ENCODE measurements at regions not wholly inside any gene's neighbourhood (a gene's known extent, or its start where the extent isn't known, plus 50 kb on each side); places are given as distances from the start of the nearest gene placed in this dataset.

- Histone ChIP-seq H3K9ac (ENCODE audit: low read length) (no peak overlapping the region), H3K9me3 (ENCODE audit: control insufficient read depth in 1 of 2, insufficient read depth in 1 of 2, low read depth in 1 of 2, low read length in 2 of 2) (no peaks in the 10 kb centered on the region), H3K9me2 (ENCODE audit: insufficient read depth) (no peaks in the 10 kb centered on the region), H2AFZ (ENCODE audit: low read depth, low read length, poor library complexity, severe bottlenecking) (no peak overlapping the region), H3K4me2 (ENCODE audit: low read length) (no peak overlapping the region), H3K4me1 (ENCODE audit: control insufficient read depth in 1 of 2, insufficient read depth in 2 of 2, low read length in 2 of 2) (no peaks in the 10 kb centered on the region), H3K27ac (ENCODE audit: low read depth, low read length) (no peak overlapping the region), H3K36me3 (ENCODE audit: control insufficient read depth in 1 of 2, insufficient read depth in 2 of 2, low read length in 2 of 2) (no peaks in the 10 kb centered on the region), H4K20me1 (ENCODE audit: insufficient read depth) (no peaks in the 10 kb centered on the region), H3K79me2 (ENCODE audit: insufficient read depth, low read length) (no peaks in the 10 kb centered on the region), H3K4me3 (replicated peaks in 1 of 2; ENCODE audit: low read depth in 1 of 2, low read length in 2 of 2) (no peak overlapping the region), H3K27me3 (ENCODE audit: insufficient read depth, low read length) (no peaks in the 10 kb centered on the region)
- intact Hi-C loops (cut with micrococcal nuclease) = no loop called here
- BruUV-seq (replicated peaks) = no TSS peak
- TF ChIP-seq ZBTB33 (IDR thresholded peaks at IDR 0.05; ENCODE audit: extremely low read depth, insufficient replicate concordance, low read length) (no peak), ATF3 (IDR thresholded peaks at IDR 0.05) (no peak), JUND (IDR thresholded peaks at IDR 0.05) (no peak), EZH2 (IDR thresholded peaks at IDR 0.05) (no peak), RAD21 (IDR thresholded peaks at IDR 0.05; ENCODE audit: low read depth) (no peak), SIN3A (IDR thresholded peaks at IDR 0.05; ENCODE audit: low read depth) (no peak), YY1 (IDR thresholded peaks at IDR 0.05; ENCODE audit: extremely low read depth, insufficient replicate concordance, low read depth, low read length) (no peak), POLR2A (IDR thresholded peaks at IDR 0.05; ENCODE audit: borderline replicate concordance, extremely low read depth, insufficient read depth, insufficient read length) (no peak), SP1 (IDR thresholded peaks at IDR 0.05; ENCODE audit: low read depth) (no peak), CBX3 (IDR thresholded peaks at IDR 0.05; ENCODE audit: low read depth) (no peak), ELF1 (IDR thresholded peaks at IDR 0.05; ENCODE audit: borderline replicate concordance, low read depth) (no peak), TCF7L2 (IDR thresholded peaks at IDR 0.05; ENCODE audit: borderline replicate concordance, extremely low read depth, insufficient read depth, insufficient read length) (no peak), CTCF (IDR thresholded peaks at IDR 0.05 in 2 of 3, conservative IDR thresholded peaks at IDR 0.05 in 1 of 3; ENCODE audit: borderline replicate concordance in 1 of 3, insufficient read depth in 1 of 3, low read depth in 2 of 3, low read length in 2 of 3) (no peak), ZNF274 (IDR thresholded peaks at IDR 0.05; ENCODE audit: low read depth, low read length) (no peak), CEBPB (IDR thresholded peaks at IDR 0.05; ENCODE audit: low read depth) (no peak), FOSL1 (IDR thresholded peaks at IDR 0.05; ENCODE audit: low read depth) (no peak), EGR1 (IDR thresholded peaks at IDR 0.05; ENCODE audit: low read depth) (no peak), ZFX (IDR thresholded peaks at IDR 0.05) (no peak), POLR2AphosphoS5 (IDR thresholded peaks at IDR 0.05; ENCODE audit: low read depth, low read length) (no peak)
- TF ChIP-seq, protein P1, sequence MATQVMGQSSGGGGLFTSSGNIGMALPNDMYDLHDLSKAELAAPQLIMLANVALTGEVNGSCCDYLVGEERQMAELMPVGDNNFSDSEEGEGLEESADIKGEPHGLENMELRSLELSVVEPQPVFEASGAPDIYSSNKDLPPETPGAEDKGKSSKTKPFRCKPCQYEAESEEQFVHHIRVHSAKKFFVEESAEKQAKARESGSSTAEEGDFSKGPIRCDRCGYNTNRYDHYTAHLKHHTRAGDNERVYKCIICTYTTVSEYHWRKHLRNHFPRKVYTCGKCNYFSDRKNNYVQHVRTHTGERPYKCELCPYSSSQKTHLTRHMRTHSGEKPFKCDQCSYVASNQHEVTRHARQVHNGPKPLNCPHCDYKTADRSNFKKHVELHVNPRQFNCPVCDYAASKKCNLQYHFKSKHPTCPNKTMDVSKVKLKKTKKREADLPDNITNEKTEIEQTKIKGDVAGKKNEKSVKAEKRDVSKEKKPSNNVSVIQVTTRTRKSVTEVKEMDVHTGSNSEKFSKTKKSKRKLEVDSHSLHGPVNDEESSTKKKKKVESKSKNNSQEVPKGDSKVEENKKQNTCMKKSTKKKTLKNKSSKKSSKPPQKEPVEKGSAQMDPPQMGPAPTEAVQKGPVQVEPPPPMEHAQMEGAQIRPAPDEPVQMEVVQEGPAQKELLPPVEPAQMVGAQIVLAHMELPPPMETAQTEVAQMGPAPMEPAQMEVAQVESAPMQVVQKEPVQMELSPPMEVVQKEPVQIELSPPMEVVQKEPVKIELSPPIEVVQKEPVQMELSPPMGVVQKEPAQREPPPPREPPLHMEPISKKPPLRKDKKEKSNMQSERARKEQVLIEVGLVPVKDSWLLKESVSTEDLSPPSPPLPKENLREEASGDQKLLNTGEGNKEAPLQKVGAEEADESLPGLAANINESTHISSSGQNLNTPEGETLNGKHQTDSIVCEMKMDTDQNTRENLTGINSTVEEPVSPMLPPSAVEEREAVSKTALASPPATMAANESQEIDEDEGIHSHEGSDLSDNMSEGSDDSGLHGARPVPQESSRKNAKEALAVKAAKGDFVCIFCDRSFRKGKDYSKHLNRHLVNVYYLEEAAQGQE (IDR thresholded peaks at IDR 0.05; ENCODE audit: low read depth) = no peak
- no peak for ATAC-seq
- POLR2A ChIA-PET = no interaction called here
- RAD21 ChIA-PET (ENCODE audit: low non-redundant PET in 1 of 2, low total read pairs in 2 of 2, uncharacterized antibody in 2 of 2, unreplicated experiment in 2 of 2) = no interaction called here
- CTCF ChIA-PET = no interaction called here
- no peak for DNase-seq (ENCODE audit: low read depth, low spot score)
Measured at GRCh38 chr11:76605338-76606074, 65.0 kb downstream of the LRRC32 start.

Measured in HCT116 (cell line).